GM19193 (cell line): ENCODE measurements at regions not wholly inside any gene's neighbourhood (a gene's known extent, or its start where the extent isn't known, plus 50 kb on each side); places are given as distances from the start of the nearest gene placed in this dataset.

Source experiments
- POLR2A ChIP-seq: IDR thresholded peaks from 4 replicates; pipeline ENCODE4 v1.6.1; 2011; ENCODE audit not compliant: insufficient read depth, insufficient read length; ENCODE audit errors: extremely low read depth

DNA sequence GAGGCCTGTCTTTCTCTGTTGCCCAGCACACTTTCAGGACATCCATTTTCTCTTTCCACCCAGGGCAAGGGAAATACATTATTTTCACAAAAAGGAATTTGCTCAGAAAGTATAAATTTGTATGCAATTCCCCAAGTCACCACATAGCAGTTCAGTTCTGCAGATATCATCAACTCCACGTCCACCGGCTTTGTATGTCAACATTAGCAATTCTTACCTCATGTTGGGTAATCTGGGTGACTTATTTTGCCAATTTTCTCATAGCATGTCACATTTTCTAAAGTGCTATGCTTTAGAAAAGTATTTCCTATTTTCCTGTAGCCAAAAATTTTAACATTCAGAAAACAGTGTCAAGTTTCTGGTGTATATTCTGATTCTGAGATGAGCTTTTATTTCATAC lies 501.8 kb downstream of the EFNB2 start:
- TF ChIP-seq POLR2A, result no peak

DNA sequence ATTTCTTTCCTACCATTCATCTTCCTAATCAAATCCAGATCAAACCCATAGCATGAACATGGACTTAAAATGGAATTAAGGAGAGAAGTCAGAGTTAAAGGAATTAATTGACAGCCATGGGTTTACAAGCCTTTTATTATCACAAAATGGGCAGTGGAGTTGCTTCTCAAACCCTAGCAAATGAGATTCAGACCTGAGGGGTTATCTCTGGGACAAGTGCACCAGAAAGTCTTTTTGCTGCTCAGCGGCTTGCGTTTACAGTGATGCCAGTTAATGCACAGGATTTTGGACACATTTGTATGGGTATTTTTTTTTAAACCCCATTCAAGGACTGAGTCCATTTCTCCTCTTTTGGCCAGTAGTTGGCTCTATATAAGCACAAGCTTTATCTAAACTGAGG lies 503.0 kb downstream of the EFNB2 start:
- no peak for TF ChIP-seq POLR2A

DNA sequence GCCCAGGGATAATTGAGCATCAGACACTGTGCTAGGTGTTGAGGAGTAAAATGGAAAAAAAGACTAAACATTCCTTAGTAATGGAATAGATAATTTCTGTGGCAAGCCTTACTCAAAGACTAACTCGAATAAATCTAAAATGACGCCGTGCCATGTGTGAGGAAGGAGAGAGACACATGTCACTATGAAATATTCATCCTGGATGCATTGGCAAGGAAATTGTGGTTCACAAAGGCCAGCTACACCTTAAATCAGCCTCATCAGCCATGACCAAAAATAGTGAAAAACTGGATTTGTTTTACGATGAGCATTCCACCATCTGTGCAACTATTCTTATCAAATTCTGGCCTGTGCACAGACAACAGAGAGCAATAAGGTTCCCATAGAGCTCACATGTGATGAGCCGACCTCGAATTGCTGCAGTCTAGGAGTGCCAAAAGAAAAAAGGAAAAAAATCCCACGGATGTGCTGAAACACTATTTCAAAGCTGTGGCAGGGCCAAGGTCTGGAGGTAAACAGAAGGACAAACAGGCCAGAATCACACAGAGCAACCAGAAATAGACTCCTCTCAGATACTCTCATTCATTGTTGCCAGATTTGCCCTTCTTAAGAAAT lies 505.7 kb downstream of the EFNB2 start:
- no peak for TF ChIP-seq POLR2A

GRCh38 chr13:106028911-106029310 lies 506.6 kb downstream of the EFNB2 start:
- TF ChIP-seq POLR2A, result no peak

DNA sequence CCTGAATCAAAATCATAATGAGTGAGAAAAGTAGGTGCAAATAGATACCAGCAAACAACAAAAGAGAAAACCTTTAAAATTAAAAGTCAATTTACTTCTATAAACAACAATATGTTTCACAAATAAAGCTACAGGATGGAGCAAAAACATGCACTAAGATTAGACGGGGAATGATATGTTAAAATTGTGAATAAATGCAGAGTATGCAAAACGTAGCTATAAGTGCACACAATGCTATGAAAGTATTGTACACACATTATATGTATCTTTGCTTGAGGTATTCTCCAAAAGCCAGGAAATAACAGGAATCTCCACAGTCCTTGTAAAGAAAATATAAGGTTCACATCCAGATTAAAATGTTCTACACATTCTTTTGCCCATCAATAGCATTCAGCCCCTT lies 523.9 kb downstream of the EFNB2 start:
- no peak for TF ChIP-seq POLR2A

DNA sequence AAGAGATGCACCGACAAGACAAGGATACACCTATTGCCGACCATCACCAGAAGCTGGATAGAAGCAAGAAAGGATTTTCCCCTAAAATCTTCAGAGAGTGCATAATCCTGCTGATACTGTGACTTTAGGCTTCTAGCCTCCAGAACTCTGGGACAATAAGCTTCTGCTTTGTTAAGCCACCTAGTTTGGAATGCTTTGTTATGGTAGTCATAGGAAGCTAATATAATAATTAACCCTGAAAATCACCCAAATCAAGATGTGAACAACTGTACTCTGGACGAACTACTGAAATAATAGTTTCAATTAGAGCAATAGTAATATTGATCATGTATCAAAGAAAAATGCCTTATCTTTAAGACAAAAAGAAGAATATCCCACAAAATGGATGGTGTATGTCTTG lies 524.6 kb downstream of the EFNB2 start:
- TF ChIP-seq POLR2A, result no peak

GRCh38 chr13:106008540-106008939 lies 526.9 kb downstream of the EFNB2 start:
- TF ChIP-seq POLR2A, result no peak

DNA sequence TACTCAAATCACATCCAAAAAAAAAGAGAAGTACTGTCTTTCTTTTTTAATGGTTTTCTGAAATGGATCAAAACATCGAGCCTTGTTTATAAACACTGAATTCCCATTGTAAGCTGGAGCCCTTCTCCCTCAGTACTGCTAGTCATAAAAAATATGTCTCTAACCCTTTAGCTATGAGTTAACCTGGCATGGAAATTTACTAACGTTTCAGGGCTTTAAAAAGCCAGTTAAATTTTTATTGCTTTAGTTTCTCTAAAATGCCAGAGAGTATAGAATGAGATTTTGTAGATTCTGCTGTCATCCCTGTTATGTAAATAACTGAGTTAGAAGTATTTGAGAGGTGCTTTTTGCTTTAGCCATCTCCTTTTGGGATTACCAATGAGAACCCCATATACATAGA lies 528.3 kb downstream of the EFNB2 start:
- TF ChIP-seq POLR2A, result no peak

- no peak for TF ChIP-seq POLR2A
Observed at GRCh38 chr13:106003651-106004050, 531.8 kb downstream of the EFNB2 start.

GRCh38 chr13:106001443-106001842 lies 534.0 kb downstream of the EFNB2 start:
- no peak for TF ChIP-seq POLR2A

DNA sequence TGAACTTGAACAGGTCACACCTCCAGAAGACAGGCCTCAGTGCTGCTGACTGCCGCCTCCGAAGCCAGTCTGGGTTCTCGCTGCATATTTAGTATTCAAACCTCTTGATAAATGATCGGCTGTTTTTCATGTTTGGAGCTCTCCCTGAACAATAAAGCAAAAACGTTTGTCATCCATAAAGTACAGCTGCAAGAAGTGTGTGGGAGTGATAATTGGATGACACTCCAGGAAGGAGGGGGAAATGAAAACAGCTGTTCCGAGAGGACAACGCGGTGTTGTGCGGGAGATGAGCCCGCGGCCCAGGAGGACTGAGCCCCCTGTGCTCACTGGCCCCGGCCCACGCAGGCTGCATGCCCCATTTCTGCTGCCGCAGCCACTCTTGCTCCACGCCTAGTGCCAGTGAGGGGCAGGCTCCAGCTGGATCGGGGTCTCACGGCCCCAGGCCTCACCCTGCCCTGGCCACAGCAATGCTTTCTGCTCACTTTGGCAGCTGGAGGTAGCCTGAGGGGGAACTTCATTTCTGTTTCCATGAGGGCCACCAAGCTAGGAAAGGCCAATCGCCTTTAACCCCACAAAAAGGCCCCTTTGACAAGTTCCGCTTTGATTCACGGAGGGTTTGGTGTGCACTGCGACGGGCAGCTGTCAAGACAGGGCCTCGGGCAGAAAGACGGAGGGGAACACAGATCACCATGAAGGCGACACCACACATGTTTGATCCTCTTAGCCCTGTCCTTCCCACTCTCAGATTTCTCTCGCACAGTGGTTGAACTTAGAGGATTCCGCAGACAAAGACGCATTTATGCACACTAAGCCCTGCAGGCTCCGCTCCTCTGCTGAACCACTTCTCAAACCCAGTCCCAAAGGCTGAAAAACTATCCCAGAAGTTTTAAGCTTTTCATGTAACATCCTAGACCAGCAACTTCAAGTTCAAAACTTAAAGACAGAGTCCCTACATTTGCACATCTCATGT lies 537.6 kb downstream of the EFNB2 start:
- TF ChIP-seq POLR2A, result no peak

DNA sequence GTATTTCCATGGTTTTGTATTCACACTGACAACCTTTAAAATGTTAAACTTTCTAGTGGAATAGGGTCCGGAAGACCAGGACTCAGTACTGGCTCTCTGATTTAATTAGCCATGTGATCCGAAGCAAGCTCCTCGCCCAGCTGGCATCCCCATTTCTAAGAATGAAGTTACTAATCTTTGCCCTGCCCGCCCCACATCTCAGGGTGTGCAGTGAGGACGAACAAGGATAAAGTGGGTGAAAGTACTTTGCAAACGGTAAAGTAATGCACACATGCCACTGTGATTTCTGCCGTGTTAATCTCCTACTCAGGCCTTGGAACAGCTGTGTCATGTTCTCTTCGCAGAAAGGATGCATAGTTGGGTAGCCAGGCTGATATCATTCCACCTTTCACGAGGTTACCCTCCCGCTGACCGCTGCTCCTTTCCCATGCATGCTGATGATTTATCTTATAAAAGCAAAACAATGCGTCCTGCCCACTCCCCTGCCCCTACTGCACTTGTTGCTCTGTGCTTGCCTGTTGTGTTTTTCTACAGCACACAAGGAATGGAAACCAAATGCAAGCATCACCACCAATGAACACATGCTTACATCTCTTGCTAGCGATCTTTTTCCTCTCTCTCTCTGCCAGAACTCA lies 539.0 kb downstream of the EFNB2 start:
- no peak for TF ChIP-seq POLR2A

- no peak for TF ChIP-seq POLR2A
Observed at GRCh38 chr13:105994340-105994739, 541.1 kb downstream of the EFNB2 start.

DNA sequence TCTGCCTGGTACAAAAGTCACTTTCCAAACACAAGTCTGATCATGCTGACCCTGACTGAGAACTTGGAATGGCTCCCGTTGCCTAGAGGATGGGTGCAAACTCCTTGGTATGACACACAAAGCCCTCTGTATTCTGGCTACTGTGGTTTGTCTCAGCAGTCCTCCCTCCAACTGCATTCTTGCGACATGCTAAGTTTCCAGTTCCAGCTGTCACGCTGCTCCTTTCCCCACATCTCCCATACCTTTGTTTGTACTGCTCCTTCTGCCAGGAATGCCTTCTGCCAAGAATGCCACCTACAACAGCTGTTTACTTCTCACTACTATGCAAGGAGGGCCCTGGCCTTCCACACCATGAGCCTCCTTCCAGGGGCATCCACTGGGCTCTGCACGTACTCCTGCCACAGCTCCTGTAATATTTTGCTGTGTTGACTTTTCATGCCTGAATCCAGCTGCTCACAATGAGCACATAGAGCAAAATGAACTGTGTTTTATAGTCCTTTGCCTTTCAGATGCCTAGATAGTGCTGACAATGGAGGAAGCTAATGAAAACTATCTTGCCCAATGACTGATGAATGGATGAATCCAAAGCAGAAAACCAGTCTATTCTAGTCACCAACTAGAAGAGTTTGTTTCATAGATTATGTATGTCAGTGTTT lies 543.7 kb downstream of the EFNB2 start:
- TF ChIP-seq POLR2A, result no peak

GRCh38 chr13:105991131-105991530 lies 544.3 kb downstream of the EFNB2 start:
- no peak for TF ChIP-seq POLR2A

- TF ChIP-seq POLR2A, result no peak
Observed at GRCh38 chr13:105990256-105990958, 545.1 kb downstream of the EFNB2 start.
